CD14-positive monocyte (primary cell): ENCODE measurements at regions not wholly inside any gene's neighbourhood (a gene's known extent, or its start where the extent isn't known, plus 50 kb on each side); places are given as distances from the start of the nearest gene placed in this dataset.

Experiments
- DNase-seq, 3 donors: peaks; one replicate each; pipeline ENCODE4 v3.0.0-alpha.2; 2011 to 2022
- H2AFZ ChIP-seq: 2 replicates; pipeline ENCODE4 v1.6.0; 2012; ENCODE audit warnings: mild to moderate bottlenecking, low read depth, low read length, inconsistent platforms; ENCODE audit not compliant: insufficient read depth, poor library complexity, severe bottlenecking
- H3K27ac ChIP-seq, 2 donors: 1 replicate in 1 of 2; 2 replicates in 1 of 2; pipeline ENCODE4 v1.5.1; 2012 to 2013; ENCODE audit warnings: low read length in 2 of 2, control low read depth in 1 of 2, inconsistent platforms in 1 of 2, low read depth in 1 of 2, mild to moderate bottlenecking in 1 of 2
- H3K27me3 ChIP-seq, 2 donors: one replicate each; pipeline versions ENCODE4 v1.6.0 to v1.6.1; 2011 to 2013; ENCODE audit warnings: low read length in 2 of 2; ENCODE audit not compliant: control insufficient read depth in 2 of 2, insufficient read depth in 2 of 2
- H3K36me3 ChIP-seq, 2 donors: replicated peaks in 1 of 2; 1 replicate in 1 of 2; 2 replicates in 1 of 2; pipeline versions ENCODE4 v1.5.1 to v1.6.1; 2012 to 2013; ENCODE audit warnings: low read length in 2 of 2, control low read depth in 1 of 2, inconsistent platforms in 1 of 2, mild to moderate bottlenecking in 1 of 2; ENCODE audit not compliant: insufficient read depth in 2 of 2, control insufficient read depth in 1 of 2
- H3K4me1 ChIP-seq, 2 donors: 1 replicate in 1 of 2; 2 replicates in 1 of 2; pipeline versions ENCODE4 v1.5.1 to v1.6.1; 2012 to 2013; ENCODE audit warnings: low read length in 2 of 2, control low read depth in 1 of 2, inconsistent platforms in 1 of 2, mild to moderate bottlenecking in 1 of 2, moderate library complexity in 1 of 2; ENCODE audit not compliant: insufficient read depth in 2 of 2, control insufficient read depth in 1 of 2
- H3K4me2 ChIP-seq: replicated peaks from 2 replicates; pipeline ENCODE3; 2012; ENCODE audit warnings: low read length, moderate library complexity, mild to moderate bottlenecking; ENCODE audit not compliant: poor library complexity, severe bottlenecking; ENCODE audit errors: extremely low read depth
- H3K4me3 ChIP-seq, 3 experiments: fragments of 200-600 bp in 1 of 3; sonication (generic) in 1 of 3; replicated peaks in 1 of 3; 1 replicate in 2 of 3; 2 replicates in 1 of 3; pipeline ENCODE4 v1.5.1; 2011 to 2013; ENCODE audit warnings: low read length in 3 of 3, mild to moderate bottlenecking in 3 of 3, control low read depth in 2 of 3, low read depth in 2 of 3, inconsistent platforms in 1 of 3, moderate library complexity in 1 of 3
- H3K79me2 ChIP-seq: 2 replicates; pipeline ENCODE4 v1.6.0; 2012; ENCODE audit warnings: mild to moderate bottlenecking, control low read depth, inconsistent platforms, low read length, moderate library complexity; ENCODE audit not compliant: insufficient read depth
- H3K9ac ChIP-seq: 2 replicates; pipeline ENCODE4 v1.6.0; 2017; ENCODE audit warnings: low read length, mild to moderate bottlenecking; ENCODE audit not compliant: insufficient read depth, poor library complexity, severe bottlenecking
- H3K9me3 ChIP-seq, 2 donors: replicated peaks in 1 of 2; 1 replicate in 1 of 2; 2 replicates in 1 of 2; pipeline versions ENCODE4 v1.5.1 to v1.6.1; 2012 to 2013; ENCODE audit warnings: low read length in 2 of 2, control low read depth in 1 of 2; ENCODE audit not compliant: control insufficient read depth in 1 of 2, insufficient read depth in 1 of 2
- H4K20me1 ChIP-seq: 2 replicates; pipeline ENCODE4 v1.6.0; 2012; ENCODE audit warnings: mild to moderate bottlenecking, low read length, control low read depth, moderate library complexity; ENCODE audit not compliant: insufficient read depth
- H3K27ac Mint-ChIP-seq, 7 donors: one replicate each; pipeline ENCODE4 v1.8.0; 2020; ENCODE audit warnings: mild to moderate bottlenecking in 7 of 7, mixed read lengths in 7 of 7, moderate library complexity in 6 of 7, inconsistent platforms in 2 of 7
- H3K27me3 Mint-ChIP-seq, 3 donors: one replicate each; pipeline ENCODE4 v1.8.0; 2021 to 2022; ENCODE audit warnings: low read depth in 3 of 3, mild to moderate bottlenecking in 3 of 3, mixed read lengths in 3 of 3, moderate library complexity in 3 of 3, inconsistent platforms in 1 of 3
- H3K36me3 Mint-ChIP-seq, 2 donors: one replicate each; pipeline ENCODE4 v1.8.0; 2020; ENCODE audit warnings: mixed read lengths in 2 of 2, inconsistent platforms in 1 of 2, mild to moderate bottlenecking in 1 of 2
- H3K4me1 Mint-ChIP-seq: one replicate; pipeline ENCODE4 v1.8.0; 2020; ENCODE audit warnings: mild to moderate bottlenecking, mixed read lengths
- H3K4me3 Mint-ChIP-seq, 2 donors: one replicate each; pipeline ENCODE4 v1.8.0; 2020; ENCODE audit warnings: mild to moderate bottlenecking in 2 of 2, mixed read lengths in 2 of 2, moderate library complexity in 1 of 2
- H3K9me3 Mint-ChIP-seq, 7 donors: one replicate each; pipeline ENCODE4 v1.8.0; 2020 to 2022; ENCODE audit warnings: mixed read lengths in 7 of 7, mild to moderate bottlenecking in 6 of 7, moderate library complexity in 6 of 7, inconsistent platforms in 2 of 7
- CTCF ChIP-seq: fragments of 200-600 bp; IDR thresholded peaks from one replicate; pipeline ENCODE4 v1.8.0; 2022; ENCODE audit warnings: antibody characterized with exemption, mild to moderate bottlenecking
- WGBS: methylation state at CpG from one replicate; pipeline ENCODE4 v1.1.5; 2013; ENCODE audit warnings: missing lambda C conversion rate; ENCODE audit not compliant: insufficient coverage; 5-methylcytosine and 5-hydroxymethylcytosine counted together
- intact Hi-C, 2 donors: fragments of 100-400 bp; cut with micrococcal nuclease; formaldehyde crosslinking; loops; one replicate each; pipeline versions ENCODE4 v1.15.0 to v1.15.1; 2023

GRCh38 chr18:40882468-40882867 lies 1072.6 kb upstream of the PIK3C3 start:
- H3K4me3 ChIP-seq, result no peak overlapping the region
- no peaks in the 10 kb centered on the region for H3K9me3 ChIP-seq
- H4K20me1 ChIP-seq, result no peaks in the 10 kb centered on the region
- no peaks in the 10 kb centered on the region for H3K4me1 Mint-ChIP-seq
- no peaks in the 10 kb centered on the region for H3K79me2 ChIP-seq
- H3K27ac ChIP-seq, result no peak overlapping the region
- WGBS, result 60% methylated on average over 2 of the region's 11 CpGs
- H3K27ac Mint-ChIP-seq, result no peak overlapping the region
- DNase-seq, result no peak
- H3K36me3 ChIP-seq, result no peaks in the 10 kb centered on the region
- no peaks in the 10 kb centered on the region for H3K36me3 Mint-ChIP-seq
- H3K27me3 ChIP-seq, result no peaks in the 10 kb centered on the region
- peaks cover 0 to 2% (median 0%) of the 10 kb centered on the region in 3 donors for H3K27me3 Mint-ChIP-seq
- no peak overlapping the region for H2AFZ ChIP-seq
- H3K9ac ChIP-seq, result no peak overlapping the region
- H3K4me2 ChIP-seq, result no peak overlapping the region
- peaks cover 0 to 3% (median 0%) of the 10 kb centered on the region in 7 donors for H3K9me3 Mint-ChIP-seq
- TF ChIP-seq CTCF, result no peak
- H3K4me3 Mint-ChIP-seq, result no peak overlapping the region
- H3K4me1 ChIP-seq, result no peaks in the 10 kb centered on the region
- intact Hi-C loops, result no loop called here

GRCh38 chr18:40878371-40878770 lies 1076.7 kb upstream of the PIK3C3 start:
- intact Hi-C loops, result no loop called here
- Mint-ChIP-seq H3K27ac (no peak overlapping the region), H3K36me3 (no peaks in the 10 kb centered on the region), H3K4me3 (no peak overlapping the region), H3K9me3 (peaks cover 0 to 3% (median 0%) of the 10 kb centered on the region in 7 donors), H3K4me1 (no peaks in the 10 kb centered on the region), H3K27me3 (peaks cover 0 to 2% (median 0%) of the 10 kb centered on the region in 3 donors)
- TF ChIP-seq CTCF, result no peak
- H3K79me2 ChIP-seq, result no peaks in the 10 kb centered on the region
- DNase-seq, result no peak
- H3K27me3 ChIP-seq, result no peaks in the 10 kb centered on the region
- no peak overlapping the region for H3K4me3 ChIP-seq
- H3K27ac ChIP-seq, result no peak overlapping the region
- no peaks in the 10 kb centered on the region for H3K9me3 ChIP-seq
- no peak overlapping the region for H3K4me2 ChIP-seq
- 55% methylated on average over 1 of the region's 1 CpG for WGBS
- no peaks in the 10 kb centered on the region for H4K20me1 ChIP-seq
- no peak overlapping the region for H2AFZ ChIP-seq
- no peaks in the 10 kb centered on the region for H3K36me3 ChIP-seq
- H3K4me1 ChIP-seq, result no peaks in the 10 kb centered on the region
- H3K9ac ChIP-seq, result no peak overlapping the region
